ENCODE measurements at regions not wholly inside any gene's neighbourhood (a gene's known extent, or its start where the extent isn't known, plus 50 kb on each side); places are given as distances from the start of the nearest gene placed in this dataset.

GRCh38 chr10:78267598-78267997 lies 233.9 kb downstream of the RPS24 start:
- Histone ChIP-seq H3K4me1 (ENCODE audit: control insufficient read depth, extremely low read depth, insufficient read depth, low read length) (peaks cover 16% of the 10 kb centered on the region), H3K27ac (ENCODE audit: insufficient read depth, low read length) (peak overlapping the region; percentile 55), H3K4me2 (ENCODE audit: extremely low read depth, insufficient read depth, low read length) (no peak overlapping the region), H4K20me1 (ENCODE audit: control insufficient read depth, extremely low read depth, insufficient read depth, low read length) (no peaks in the 10 kb centered on the region), H3K9ac (ENCODE audit: insufficient read depth, low read length) (no peak overlapping the region), H3K36me3 (ENCODE audit: control insufficient read depth, insufficient read depth, low read length) (no peaks in the 10 kb centered on the region), H3K9me3 (ENCODE audit: control insufficient read depth, insufficient read depth, low read depth, low read length) (no peaks in the 10 kb centered on the region), H3K4me3 (replicated peaks in 1 of 4; ENCODE audit: control extremely low read depth in 1 of 4, insufficient read depth in 1 of 4, low read depth in 3 of 4, low read length in 4 of 4) (no peak overlapping the region), H2AFZ (ENCODE audit: low read length) (peak overlapping the region; percentile 24), H3K27me3 (ENCODE audit: control insufficient read depth, insufficient read depth, low read length) (no peaks in the 10 kb centered on the region), H3K79me2 (ENCODE audit: control insufficient read depth, insufficient read depth, low read length) (no peaks in the 10 kb centered on the region)
- TF ChIP-seq CTCF (conservative IDR thresholded peaks at IDR 0.05 in 1 of 2, IDR thresholded peaks at IDR 0.05 in 1 of 2; ENCODE audit: low read depth in 1 of 2, low read length in 2 of 2) = no peak
- no peak for TF ChIP-seq EZH2 (IDR thresholded peaks at IDR 0.05; ENCODE audit: low read length, missing control alignments)
- peak; percentile 35 to 63 for DNase-seq (ENCODE audit: low read depth in 2 of 2)

- no peak overlapping the region for H3K4me3 ChIP-seq (replicated peaks in 1 of 4; ENCODE audit: control extremely low read depth in 1 of 4, insufficient read depth in 1 of 4, low read depth in 3 of 4, low read length in 4 of 4)
- H3K27me3 ChIP-seq (ENCODE audit: control insufficient read depth, insufficient read depth, low read length) = no peaks in the 10 kb centered on the region
- no peak for TF ChIP-seq CTCF (conservative IDR thresholded peaks at IDR 0.05 in 1 of 2, IDR thresholded peaks at IDR 0.05 in 1 of 2; ENCODE audit: low read depth in 1 of 2, low read length in 2 of 2)
- TF ChIP-seq EZH2 (IDR thresholded peaks at IDR 0.05; ENCODE audit: low read length, missing control alignments) = no peak
- H3K9ac ChIP-seq (ENCODE audit: insufficient read depth, low read length) = no peak overlapping the region
- H3K9me3 ChIP-seq (ENCODE audit: control insufficient read depth, insufficient read depth, low read depth, low read length) = no peaks in the 10 kb centered on the region
- H3K36me3 ChIP-seq (ENCODE audit: control insufficient read depth, insufficient read depth, low read length) = no peaks in the 10 kb centered on the region
- no peak overlapping the region for H2AFZ ChIP-seq (ENCODE audit: low read length)
- H3K4me2 ChIP-seq (ENCODE audit: extremely low read depth, insufficient read depth, low read length) = no peak overlapping the region
- no peak overlapping the region for H3K27ac ChIP-seq (ENCODE audit: insufficient read depth, low read length)
- H3K4me1 ChIP-seq (ENCODE audit: control insufficient read depth, extremely low read depth, insufficient read depth, low read length) = peaks cover 10% of the 10 kb centered on the region
- no peak for DNase-seq (ENCODE audit: low read depth in 2 of 2)
- no peaks in the 10 kb centered on the region for H3K79me2 ChIP-seq (ENCODE audit: control insufficient read depth, insufficient read depth, low read length)
- no peaks in the 10 kb centered on the region for H4K20me1 ChIP-seq (ENCODE audit: control insufficient read depth, extremely low read depth, insufficient read depth, low read length)
Measured at GRCh38 chr10:78269060-78269459, 235.4 kb downstream of the RPS24 start.

- DNase-seq (ENCODE audit: low read depth in 2 of 2) = no peak
- H3K4me1 ChIP-seq (ENCODE audit: control insufficient read depth, extremely low read depth, insufficient read depth, low read length) = peaks cover 2% of the 10 kb centered on the region
- H3K36me3 ChIP-seq (ENCODE audit: control insufficient read depth, insufficient read depth, low read length) = no peaks in the 10 kb centered on the region
- no peaks in the 10 kb centered on the region for H3K27me3 ChIP-seq (ENCODE audit: control insufficient read depth, insufficient read depth, low read length)
- TF ChIP-seq EZH2 (IDR thresholded peaks at IDR 0.05; ENCODE audit: low read length, missing control alignments) (no peak), CTCF (conservative IDR thresholded peaks at IDR 0.05 in 1 of 2, IDR thresholded peaks at IDR 0.05 in 1 of 2; ENCODE audit: low read depth in 1 of 2, low read length in 2 of 2) (no peak)
- no peaks in the 10 kb centered on the region for H4K20me1 ChIP-seq (ENCODE audit: control insufficient read depth, extremely low read depth, insufficient read depth, low read length)
- no peak overlapping the region for H3K9ac ChIP-seq (ENCODE audit: insufficient read depth, low read length)
- no peaks in the 10 kb centered on the region for H3K9me3 ChIP-seq (ENCODE audit: control insufficient read depth, insufficient read depth, low read depth, low read length)
- H3K79me2 ChIP-seq (ENCODE audit: control insufficient read depth, insufficient read depth, low read length) = no peaks in the 10 kb centered on the region
- no peak overlapping the region for H3K4me3 ChIP-seq (replicated peaks in 1 of 4; ENCODE audit: control extremely low read depth in 1 of 4, insufficient read depth in 1 of 4, low read depth in 3 of 4, low read length in 4 of 4)
- H3K4me2 ChIP-seq (ENCODE audit: extremely low read depth, insufficient read depth, low read length) = no peak overlapping the region
- no peak overlapping the region for H3K27ac ChIP-seq (ENCODE audit: insufficient read depth, low read length)
- no peak overlapping the region for H2AFZ ChIP-seq (ENCODE audit: low read length)
Measured at GRCh38 chr10:78272329-78272728, 238.7 kb downstream of the RPS24 start.
